ENCODE measurements at regions not wholly inside any gene's neighbourhood (a gene's known extent, or its start where the extent isn't known, plus 50 kb on each side); places are given as distances from the start of the nearest gene placed in this dataset.

- TF ChIP-seq CTCF (IDR thresholded peaks at IDR 0.05) (no peak), POLR2AphosphoS5 (IDR thresholded peaks at IDR 0.05) (no peak), POLR2A (IDR thresholded peaks at IDR 0.05) (no peak)
These were observed 321.0 kb downstream of the PLPP3 start for GRCh38 chr1:56258371-56258770.
